ENCODE measurements at regions not wholly inside any gene's neighbourhood (a gene's known extent, or its start where the extent isn't known, plus 50 kb on each side); places are given as distances from the start of the nearest gene placed in this dataset.

- TF ChIP-seq EZH2phosphoT487 (IDR thresholded peaks at IDR 0.05; ENCODE audit: low read length) = no peak
- no peak for TF ChIP-seq CTCF (IDR thresholded peaks at IDR 0.05; ENCODE audit: low read length)
- TF ChIP-seq EZH2 (optimal IDR thresholded peaks at IDR 0.05; ENCODE audit: low read depth, low read length) = no peak
These were observed 103.0 kb downstream of the PLEKHG1 start for GRCh38 chr6:150702675-150703074.
